ENCODE measurements at regions not wholly inside any gene's neighbourhood (a gene's known extent, or its start where the extent isn't known, plus 50 kb on each side); places are given as distances from the start of the nearest gene placed in this dataset.

GRCh38 chr5:29805804-29806203 lies 1387.7 kb upstream of the CDH6 start:
- no peak for TF ChIP-seq EP300 (IDR thresholded peaks at IDR 0.05)
- TF ChIP-seq POLR2A (IDR thresholded peaks at IDR 0.05) = no peak
- TF ChIP-seq CTCF (IDR thresholded peaks at IDR 0.05) = no peak
- no peak for TF ChIP-seq POLR2AphosphoS5 (IDR thresholded peaks at IDR 0.05)
- Histone ChIP-seq H3K27ac (no peak overlapping the region), H3K27me3 (no peaks in the 10 kb centered on the region), H3K9me3 (no peaks in the 10 kb centered on the region), H3K36me3 (no peaks in the 10 kb centered on the region), H3K4me3 (no peak overlapping the region), H3K4me1 (no peaks in the 10 kb centered on the region)
- 92% methylated on average over 3 of the region's 3 CpGs for WGBS
- DNase-seq (ENCODE audit: low spot score in 2 of 2) = no peak

DNA sequence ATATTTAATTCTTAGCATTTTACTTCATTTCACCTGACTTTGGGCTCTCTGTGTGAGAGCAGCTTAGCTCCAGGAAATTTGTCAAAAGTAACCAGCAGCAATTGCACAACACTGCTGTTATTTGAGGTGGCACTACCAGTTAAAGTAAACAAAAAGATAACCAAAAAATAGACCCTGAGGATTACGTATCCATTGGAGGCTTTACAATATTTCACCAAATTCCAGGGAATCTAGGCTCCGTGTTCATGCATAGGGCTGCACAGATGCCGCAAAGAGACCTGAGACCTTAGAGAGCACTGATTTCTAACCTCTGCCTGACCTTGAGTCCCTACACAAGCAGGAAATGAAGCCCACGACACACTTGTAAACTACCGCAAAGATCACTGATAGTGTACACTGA lies 1392.7 kb upstream of the CDH6 start:
- Histone ChIP-seq H3K27ac (no peak overlapping the region), H3K4me1 (no peaks in the 10 kb centered on the region), H3K9me3 (peaks cover 5% of the 10 kb centered on the region), H3K4me3 (no peak overlapping the region), H3K27me3 (no peaks in the 10 kb centered on the region), H3K36me3 (no peaks in the 10 kb centered on the region)
- TF ChIP-seq CTCF (IDR thresholded peaks at IDR 0.05) = no peak
- TF ChIP-seq EP300 (IDR thresholded peaks at IDR 0.05) = no peak
- no peak for TF ChIP-seq POLR2A (IDR thresholded peaks at IDR 0.05)
- TF ChIP-seq POLR2AphosphoS5 (IDR thresholded peaks at IDR 0.05) = no peak
- DNase-seq (ENCODE audit: low spot score in 2 of 2) = no peak
- WGBS = 80% methylated on average over 5 of the region's 5 CpGs

DNA sequence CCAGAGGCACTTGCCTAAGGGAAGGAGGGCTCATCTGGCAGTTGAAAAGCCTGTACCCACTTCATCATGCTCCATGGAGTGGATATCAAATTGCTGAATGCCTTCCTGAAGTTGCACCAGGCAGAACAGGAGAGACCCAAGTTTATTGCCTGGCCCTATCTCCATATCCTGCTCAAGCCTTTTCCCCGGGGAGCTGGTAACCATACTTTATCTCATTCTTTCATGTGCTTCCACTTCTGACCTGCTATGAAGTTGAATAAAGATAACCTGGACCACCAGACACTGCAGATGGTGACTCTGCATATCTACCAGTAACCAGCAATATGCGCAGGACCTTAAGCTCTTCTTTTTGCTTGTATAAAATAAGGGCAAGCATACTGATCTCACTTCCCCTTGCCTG lies 1397.5 kb upstream of the CDH6 start:
- Histone ChIP-seq H3K36me3 (no peaks in the 10 kb centered on the region), H3K4me1 (no peaks in the 10 kb centered on the region), H3K9me3 (peaks cover 5% of the 10 kb centered on the region), H3K27ac (no peak overlapping the region), H3K4me3 (no peak overlapping the region), H3K27me3 (no peaks in the 10 kb centered on the region)
- no peak for DNase-seq (ENCODE audit: low spot score in 2 of 2)
- TF ChIP-seq POLR2AphosphoS5 (IDR thresholded peaks at IDR 0.05) = no peak
- no peak for TF ChIP-seq EP300 (IDR thresholded peaks at IDR 0.05)
- no peak for TF ChIP-seq CTCF (IDR thresholded peaks at IDR 0.05)
- TF ChIP-seq POLR2A (IDR thresholded peaks at IDR 0.05) = no peak
- whole genome bisulfite sequencing = 77% methylated on average over 2 of the region's 2 CpGs

- Histone ChIP-seq H3K4me3 (no peak overlapping the region), H3K27me3 (no peaks in the 10 kb centered on the region), H3K36me3 (no peaks in the 10 kb centered on the region), H3K9me3 (peaks cover 5% of the 10 kb centered on the region), H3K27ac (no peak overlapping the region), H3K4me1 (no peaks in the 10 kb centered on the region)
- WGBS = 40% methylated on average over 2 of the region's 2 CpGs
- TF ChIP-seq POLR2A (IDR thresholded peaks at IDR 0.05) (no peak), CTCF (IDR thresholded peaks at IDR 0.05) (no peak), EP300 (IDR thresholded peaks at IDR 0.05) (no peak), POLR2AphosphoS5 (IDR thresholded peaks at IDR 0.05) (no peak)
- DNase-seq (ENCODE audit: low spot score in 2 of 2) = no peak
Measured at GRCh38 chr5:29795096-29795652, 1398.3 kb upstream of the CDH6 start.

DNA sequence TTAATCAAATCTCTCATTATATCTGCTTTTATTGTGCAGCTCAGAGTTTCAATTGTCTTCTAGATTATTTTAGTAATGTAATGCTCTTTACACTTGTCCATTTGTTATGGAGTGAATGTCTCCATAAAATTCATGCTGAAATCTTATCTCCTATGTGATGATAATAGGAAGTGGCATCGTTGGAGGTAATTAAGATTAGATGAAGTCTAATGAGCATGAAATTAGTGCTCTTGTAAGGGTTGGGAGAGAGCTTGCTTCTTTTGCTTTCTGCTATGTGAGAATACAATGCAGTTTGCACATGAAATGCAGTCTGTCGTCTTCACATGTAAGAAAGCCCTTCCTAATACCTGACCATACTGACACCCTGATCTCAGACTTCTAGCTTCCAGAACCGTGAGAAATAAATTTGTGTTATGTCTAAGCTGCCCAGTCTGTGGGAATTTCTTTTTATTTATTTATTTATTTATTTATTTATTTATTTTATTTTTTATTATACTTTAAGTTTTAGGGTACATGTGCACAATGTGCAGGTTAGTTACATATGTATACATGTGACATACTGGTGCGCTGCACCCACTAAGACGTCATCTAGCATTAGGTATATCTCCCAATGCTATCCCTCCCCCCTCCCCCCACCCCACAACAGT lies 1399.2 kb upstream of the CDH6 start:
- 60% methylated on average over 5 of the region's 5 CpGs for WGBS
- H3K4me1 ChIP-seq = no peaks in the 10 kb centered on the region
- no peaks in the 10 kb centered on the region for H3K36me3 ChIP-seq

More for the DNA sequence above, 1399.2 kb upstream of the CDH6 start:
- no peak overlapping the region for H3K27ac ChIP-seq
- H3K27me3 ChIP-seq = no peaks in the 10 kb centered on the region
- no peaks in the 10 kb centered on the region for H3K9me3 ChIP-seq
- TF ChIP-seq POLR2A (IDR thresholded peaks at IDR 0.05) (no peak), POLR2AphosphoS5 (IDR thresholded peaks at IDR 0.05) (no peak), EP300 (IDR thresholded peaks at IDR 0.05) (no peak)
- no peak for DNase-seq (ENCODE audit: low spot score in 2 of 2)
- no peak overlapping the region for H3K4me3 ChIP-seq
